Stimulated activated naive B cell treated with anti-CD40 and anti-IgM and Interleukin-4, amounts not matched to agents 10 μg/mL and 1 μg/mL and 100 μg/mL, for 72 hours (primary cell): ENCODE measurements at regions not wholly inside any gene's neighbourhood (a gene's known extent, or its start where the extent isn't known, plus 50 kb on each side); places are given as distances from the start of the nearest gene placed in this dataset.

ENCODE experiments used
- ATAC-seq, 2 donors: fragments of 150-1000 bp; cut with Tn5 transposase; replicated peaks; 2 replicates each; pipeline ENCODE4 v1.10.0; 2021; ENCODE audit warnings: moderate library complexity in 1 of 2
- DNase-seq: peaks from one replicate; pipeline ENCODE4 v3.0.0; 2021
- H3K27ac Mint-ChIP-seq: one replicate; pipeline ENCODE4 v1.8.0; 2022; ENCODE audit warnings: mild to moderate bottlenecking, mixed read lengths
- H3K27me3 Mint-ChIP-seq, 2 donors: one replicate each; pipeline ENCODE4 v1.8.0; 2022; ENCODE audit warnings: mixed read lengths in 2 of 2
- H3K36me3 Mint-ChIP-seq, 2 donors: one replicate each; pipeline ENCODE4 v1.8.0; 2022; ENCODE audit warnings: mixed read lengths in 2 of 2, mild to moderate bottlenecking in 1 of 2
- H3K4me1 Mint-ChIP-seq, 2 donors: one replicate each; pipeline ENCODE4 v1.8.0; 2022; ENCODE audit warnings: mixed read lengths in 2 of 2, mild to moderate bottlenecking in 1 of 2
- H3K4me3 Mint-ChIP-seq, 2 donors: one replicate each; pipeline ENCODE4 v1.8.0; 2022; ENCODE audit warnings: mild to moderate bottlenecking in 2 of 2, mixed read lengths in 2 of 2, moderate library complexity in 1 of 2
- H3K9me3 Mint-ChIP-seq, 2 donors: one replicate each; pipeline ENCODE4 v1.8.0; 2022; ENCODE audit warnings: mixed read lengths in 2 of 2, mild to moderate bottlenecking in 1 of 2

DNA sequence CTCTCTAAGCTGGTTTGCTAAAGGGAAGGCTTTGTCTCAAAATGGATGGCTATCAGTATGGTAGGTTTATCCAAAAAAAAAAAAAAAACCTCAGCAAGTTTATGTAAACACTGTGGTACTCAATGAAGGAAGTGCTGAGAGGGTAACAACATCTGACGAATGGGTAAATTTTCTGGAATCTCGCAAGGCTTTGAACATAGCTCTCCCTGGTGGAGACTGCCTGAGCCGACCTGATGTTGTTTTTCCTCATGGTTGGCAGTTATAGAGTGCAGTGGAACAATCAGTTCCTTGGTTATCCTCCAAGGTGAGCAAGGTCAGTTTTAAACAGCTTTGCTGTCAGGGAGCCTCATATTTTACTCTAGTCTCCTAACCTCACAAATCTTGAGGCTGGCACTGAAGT, 94.6 kb downstream of the ZPLD1 start:
- Mint-ChIP-seq H3K27ac (no peak overlapping the region), H3K4me1 (peaks cover 4 to 5% of the 10 kb centered on the region in 2 donors), H3K9me3 (no peaks in the 10 kb centered on the region), H3K4me3 (no peak overlapping the region), H3K27me3 (peaks cover 6 to 10% of the 10 kb centered on the region in 2 donors), H3K36me3 (no peaks in the 10 kb centered on the region)
- no peak for DNase-seq
- no peak for ATAC-seq

DNA sequence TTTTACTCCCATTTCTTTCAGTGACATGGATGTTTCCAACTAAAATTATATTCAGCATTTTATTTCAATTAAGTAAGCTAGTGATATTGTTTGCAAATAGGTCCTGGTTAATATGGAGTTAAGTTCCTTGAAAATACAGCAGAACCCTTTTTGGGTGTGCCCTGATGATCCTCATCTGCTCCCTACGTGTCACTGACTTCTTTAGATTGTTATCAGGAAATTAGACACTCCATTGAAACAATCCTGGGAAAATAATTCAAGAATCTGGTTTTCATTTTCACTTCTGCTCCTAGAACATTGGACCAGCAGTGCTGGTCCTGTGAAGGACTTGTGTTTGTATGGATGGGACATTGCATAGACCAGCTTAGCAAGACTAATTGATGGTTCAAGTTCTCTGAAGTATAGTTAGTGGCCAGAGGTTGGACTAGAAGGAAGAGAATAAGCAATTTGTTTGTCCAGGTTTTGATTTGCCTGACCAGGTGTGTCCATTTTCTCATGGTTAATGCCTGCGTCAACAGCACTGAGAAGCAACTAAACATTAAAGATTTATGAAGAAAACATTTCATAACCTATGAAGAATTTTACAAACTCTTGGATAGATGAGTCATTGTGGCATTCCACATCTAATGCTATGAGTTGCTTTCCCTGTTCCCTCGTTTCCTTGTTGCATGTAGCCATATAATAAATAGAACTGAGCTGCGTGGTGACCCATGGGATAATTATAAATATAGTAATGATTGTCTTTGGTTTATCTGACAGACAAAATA, 95.8 kb downstream of the ZPLD1 start:
- no peak for ATAC-seq
- peaks cover 6 to 10% of the 10 kb centered on the region in 2 donors for H3K27me3 Mint-ChIP-seq
- H3K27ac Mint-ChIP-seq = no peak overlapping the region
- no peaks in the 10 kb centered on the region for H3K9me3 Mint-ChIP-seq
- H3K36me3 Mint-ChIP-seq = no peaks in the 10 kb centered on the region
- H3K4me3 Mint-ChIP-seq = no peak overlapping the region
- DNase-seq = no peak
- peaks cover 4 to 5% of the 10 kb centered on the region in 2 donors for H3K4me1 Mint-ChIP-seq

DNA sequence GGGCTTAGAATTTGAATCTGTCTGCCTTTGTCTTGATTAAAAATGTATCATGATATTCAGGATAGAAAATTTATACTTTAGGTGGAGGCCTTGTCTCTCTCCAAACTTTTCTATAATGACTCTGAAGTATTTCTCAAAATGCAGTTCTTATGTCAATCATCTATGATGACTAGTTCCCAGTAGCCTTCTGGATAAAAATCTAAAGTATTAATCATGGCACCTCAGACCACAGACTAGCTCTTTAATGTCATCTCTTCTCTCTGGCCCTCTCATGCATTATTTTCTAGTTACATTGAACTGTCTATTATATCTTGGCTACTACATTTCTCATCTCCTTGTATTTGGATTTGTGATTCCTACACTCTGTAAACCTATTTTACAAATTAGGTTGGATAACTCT, 96.9 kb downstream of the ZPLD1 start:
- Mint-ChIP-seq H3K36me3 (no peaks in the 10 kb centered on the region), H3K4me3 (no peak overlapping the region), H3K27me3 (peaks cover 6 to 10% of the 10 kb centered on the region in 2 donors), H3K9me3 (no peaks in the 10 kb centered on the region), H3K4me1 (no peaks in the 10 kb centered on the region), H3K27ac (no peak overlapping the region)
- no peak for ATAC-seq
- DNase-seq = no peak

DNA sequence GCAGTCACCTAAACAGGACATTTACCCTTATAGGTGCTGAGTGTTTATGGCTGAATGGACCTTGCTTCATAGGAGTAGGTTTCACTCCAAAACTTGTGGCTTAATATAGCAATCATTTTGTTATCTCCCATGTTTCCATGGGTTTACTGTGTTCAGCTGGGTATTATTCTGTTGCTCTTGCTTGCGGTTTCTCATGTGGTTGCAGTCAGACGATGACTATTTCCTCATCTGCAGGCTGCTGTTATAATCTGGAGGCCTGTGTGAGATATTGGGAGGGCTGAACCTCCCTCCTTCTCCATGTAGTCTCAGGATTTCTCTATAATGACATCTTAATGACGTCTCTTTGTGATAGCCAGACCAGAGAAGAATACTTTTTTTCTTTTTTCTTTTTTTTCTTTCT, 98.1 kb downstream of the ZPLD1 start:
- Mint-ChIP-seq H3K36me3 (no peaks in the 10 kb centered on the region), H3K27ac (no peak overlapping the region), H3K9me3 (no peaks in the 10 kb centered on the region), H3K4me3 (no peak overlapping the region), H3K4me1 (no peaks in the 10 kb centered on the region), H3K27me3 (peaks cover 6 to 10% of the 10 kb centered on the region in 2 donors)
- no peak for DNase-seq
- ATAC-seq = peak in 1 of 2 donors; percentile 50

DNA sequence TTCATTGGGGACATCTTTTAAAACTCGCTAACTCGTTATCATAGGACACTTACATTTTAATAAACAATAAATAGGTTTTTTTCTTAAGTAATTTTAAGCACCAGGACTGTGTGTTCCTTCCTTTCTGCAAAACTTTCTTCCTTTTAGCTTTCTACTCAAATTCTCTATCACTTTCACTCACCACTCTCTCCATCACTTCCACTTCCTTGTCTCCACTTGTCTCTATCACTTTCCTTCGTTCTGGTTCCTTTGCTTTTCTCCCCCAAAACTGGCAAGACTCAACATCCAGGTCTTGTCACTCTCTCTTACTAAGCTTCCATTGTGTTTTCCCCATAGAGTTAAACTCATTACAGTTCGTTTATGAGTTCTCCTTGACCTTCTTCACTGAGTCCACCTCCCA, 99.0 kb downstream of the ZPLD1 start:
- Mint-ChIP-seq H3K9me3 (no peaks in the 10 kb centered on the region), H3K4me1 (no peaks in the 10 kb centered on the region)

DNA sequence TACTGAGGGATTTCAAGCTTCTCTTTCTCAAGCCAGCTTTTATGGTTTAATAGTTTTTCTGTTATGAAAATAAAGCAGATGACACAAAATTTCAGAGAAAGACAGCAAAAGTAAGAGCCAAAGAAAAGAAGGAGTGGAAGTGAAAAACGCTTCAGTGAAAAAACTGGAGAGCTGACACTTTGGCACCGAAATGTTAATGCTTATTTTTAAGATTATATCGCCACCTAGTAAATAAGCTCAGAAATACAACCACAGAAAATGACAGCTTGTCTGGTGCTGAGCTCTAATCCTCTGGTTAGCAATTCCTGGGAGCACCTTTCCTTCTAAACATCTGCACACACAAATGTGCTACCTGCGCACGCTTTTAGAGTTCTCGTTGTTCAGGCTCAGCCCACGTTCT, 101.6 kb downstream of the ZPLD1 start:
- no peaks in the 10 kb centered on the region for H3K4me1 Mint-ChIP-seq
- no peak overlapping the region for H3K4me3 Mint-ChIP-seq
- H3K27me3 Mint-ChIP-seq = peaks cover 11 to 17% of the 10 kb centered on the region in 2 donors
- DNase-seq (no peak), ATAC-seq (peak; percentile 52 to 55)
- H3K9me3 Mint-ChIP-seq = no peaks in the 10 kb centered on the region
- no peak overlapping the region for H3K27ac Mint-ChIP-seq
- H3K36me3 Mint-ChIP-seq = no peaks in the 10 kb centered on the region

More for the DNA sequence above, 99.0 kb downstream of the ZPLD1 start:
- peaks cover 6 to 10% of the 10 kb centered on the region in 2 donors for H3K27me3 Mint-ChIP-seq
- H3K36me3 Mint-ChIP-seq = no peaks in the 10 kb centered on the region
- no peak overlapping the region for H3K27ac Mint-ChIP-seq
- H3K4me3 Mint-ChIP-seq = no peak overlapping the region
- no peak for DNase-seq
- ATAC-seq = no peak

DNA sequence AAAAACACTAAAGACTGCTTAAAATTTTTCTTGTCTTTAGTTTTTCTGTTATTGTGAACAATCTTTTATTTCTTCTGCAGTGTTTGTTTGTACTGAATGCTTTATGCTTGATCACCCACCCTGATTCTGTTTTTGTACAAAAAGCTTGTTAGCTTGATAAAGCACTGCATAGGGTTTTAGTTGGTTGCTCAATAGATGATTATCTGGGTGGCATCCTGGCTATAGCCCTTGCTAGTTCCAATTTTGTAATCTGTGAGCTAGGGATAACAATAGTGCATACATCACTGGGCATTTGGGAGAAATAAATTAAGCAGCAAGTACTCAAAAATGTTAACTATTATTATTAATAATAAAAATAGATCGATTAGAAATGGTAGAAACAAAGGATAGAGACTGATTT, 102.3 kb downstream of the ZPLD1 start:
- H3K9me3 Mint-ChIP-seq = no peaks in the 10 kb centered on the region
- no peak for ATAC-seq
- no peak overlapping the region for H3K4me3 Mint-ChIP-seq
- no peak overlapping the region for H3K27ac Mint-ChIP-seq
- no peaks in the 10 kb centered on the region for H3K4me1 Mint-ChIP-seq
- H3K27me3 Mint-ChIP-seq = peaks cover 15 to 16% of the 10 kb centered on the region in 2 donors
- no peaks in the 10 kb centered on the region for H3K36me3 Mint-ChIP-seq
- DNase-seq = no peak

DNA sequence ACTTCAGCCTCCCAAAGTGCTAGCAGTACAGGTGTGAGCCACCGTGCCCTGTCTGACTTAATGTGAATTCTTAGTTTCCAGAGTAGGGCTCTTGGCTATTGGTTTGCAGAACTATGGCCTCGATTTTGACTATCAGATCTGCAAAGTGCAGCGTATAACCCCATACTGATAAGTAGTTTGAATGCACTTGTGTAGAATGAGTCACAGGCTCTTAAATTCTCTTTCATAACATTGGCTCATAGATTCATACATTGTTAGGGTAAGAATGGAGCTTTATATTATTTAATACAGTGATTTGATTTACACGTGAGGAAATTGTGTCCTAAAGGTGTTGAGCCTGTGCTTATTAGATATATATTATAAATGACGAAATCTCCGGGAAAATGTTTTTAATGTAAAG, 109.9 kb downstream of the ZPLD1 start:
- no peak for ATAC-seq
- Mint-ChIP-seq H3K27ac (no peak overlapping the region), H3K9me3 (no peaks in the 10 kb centered on the region), H3K36me3 (no peaks in the 10 kb centered on the region), H3K27me3 (peaks cover 20 to 24% of the 10 kb centered on the region in 2 donors), H3K4me3 (no peak overlapping the region), H3K4me1 (no peaks in the 10 kb centered on the region)
- no peak for DNase-seq

DNA sequence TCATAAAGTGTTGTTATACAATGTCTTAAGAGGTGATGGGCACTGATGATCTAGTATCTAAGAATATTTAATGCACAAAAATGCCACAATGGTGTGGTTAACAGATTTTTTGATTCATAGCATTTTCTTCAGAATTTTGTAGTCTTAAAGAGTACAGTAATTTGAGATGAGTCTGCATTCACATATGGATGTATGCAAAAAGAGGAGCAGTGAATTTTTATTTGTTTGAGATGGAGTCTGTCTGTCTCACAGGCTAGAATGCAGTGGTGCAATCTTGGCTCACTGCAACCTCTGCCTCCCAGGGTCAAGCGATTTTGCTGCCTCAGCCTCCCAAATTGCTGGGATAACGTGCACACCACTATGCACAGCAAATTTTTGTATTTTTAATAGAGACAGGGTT, 110.5 kb downstream of the ZPLD1 start:
- H3K4me1 Mint-ChIP-seq = no peaks in the 10 kb centered on the region
- peaks cover 16 to 24% of the 10 kb centered on the region in 2 donors for H3K27me3 Mint-ChIP-seq
- no peak for DNase-seq
- no peak for ATAC-seq
- no peak overlapping the region for H3K27ac Mint-ChIP-seq
- H3K36me3 Mint-ChIP-seq = no peaks in the 10 kb centered on the region
- no peaks in the 10 kb centered on the region for H3K9me3 Mint-ChIP-seq
- no peak overlapping the region for H3K4me3 Mint-ChIP-seq

DNA sequence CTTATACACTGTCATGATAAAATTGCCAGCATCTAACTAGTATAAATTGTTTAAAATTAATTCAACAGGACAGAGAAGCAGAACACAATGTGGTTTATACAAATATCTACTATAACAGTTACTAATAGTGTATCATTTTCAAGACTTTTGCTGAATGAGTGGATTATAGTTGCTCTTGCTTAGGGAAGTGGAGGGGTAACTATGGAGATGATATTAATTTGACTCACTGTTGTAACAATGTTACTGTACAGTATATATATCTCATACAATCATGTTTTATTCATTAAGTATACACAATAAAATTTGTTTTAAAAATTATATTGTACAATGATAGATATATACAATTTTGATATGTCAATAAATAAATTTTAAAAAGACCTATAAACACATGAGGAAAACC, 119.1 kb downstream of the ZPLD1 start:
- H3K4me1 Mint-ChIP-seq = no peaks in the 10 kb centered on the region
- peaks cover 13 to 22% of the 10 kb centered on the region in 2 donors for H3K27me3 Mint-ChIP-seq
- H3K9me3 Mint-ChIP-seq = no peaks in the 10 kb centered on the region
- ATAC-seq = no peak
- no peaks in the 10 kb centered on the region for H3K36me3 Mint-ChIP-seq
- no peak overlapping the region for H3K4me3 Mint-ChIP-seq
- no peak overlapping the region for H3K27ac Mint-ChIP-seq
- no peak for DNase-seq

DNA sequence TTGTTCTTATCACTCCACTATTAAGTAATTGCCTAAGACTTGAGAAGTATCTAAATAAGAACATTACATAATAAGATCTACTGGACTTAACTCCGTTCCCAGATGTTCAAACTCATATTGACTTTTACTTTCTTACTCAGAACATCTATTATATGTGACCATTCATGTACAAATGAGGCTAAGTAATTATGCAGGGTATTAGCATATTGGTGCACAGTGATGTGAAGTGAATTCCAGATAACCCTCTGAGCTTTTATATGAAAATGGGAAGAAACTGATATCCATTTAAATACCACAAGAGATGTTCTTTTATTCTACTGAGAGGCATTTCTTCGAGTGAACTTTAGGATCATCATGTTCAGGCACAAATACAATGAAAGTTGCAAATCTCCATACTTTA, 135.7 kb downstream of the ZPLD1 start:
- Mint-ChIP-seq H3K27ac (no peak overlapping the region), H3K9me3 (peaks cover 1% of the 10 kb centered on the region in 2 donors), H3K4me1 (no peaks in the 10 kb centered on the region), H3K27me3 (peaks cover 6 to 11% of the 10 kb centered on the region in 2 donors), H3K36me3 (peaks cover 0 to 1% of the 10 kb centered on the region in 2 donors), H3K4me3 (no peak overlapping the region)
- DNase-seq (no peak), ATAC-seq (no peak)

DNA sequence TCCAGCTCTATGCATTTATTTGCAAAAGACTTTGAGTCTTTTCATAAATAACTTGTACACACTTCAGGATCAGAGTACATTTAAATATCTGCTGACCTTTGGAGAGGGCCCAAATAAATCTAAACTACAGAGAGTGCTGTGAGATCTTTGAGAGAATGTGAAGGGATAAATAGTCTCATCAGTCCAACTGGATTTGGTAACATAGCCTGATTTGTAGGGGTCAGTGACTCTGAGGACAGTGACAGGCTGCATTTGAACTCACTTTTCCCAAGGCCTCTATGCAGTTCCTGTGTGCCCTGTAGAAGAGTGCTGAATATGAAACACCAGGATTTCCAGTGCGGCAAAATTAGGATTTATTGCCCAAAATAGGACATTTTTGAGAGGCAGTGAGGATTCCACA, 136.2 kb downstream of the ZPLD1 start:
- no peak for DNase-seq
- no peak overlapping the region for H3K4me3 Mint-ChIP-seq

DNA sequence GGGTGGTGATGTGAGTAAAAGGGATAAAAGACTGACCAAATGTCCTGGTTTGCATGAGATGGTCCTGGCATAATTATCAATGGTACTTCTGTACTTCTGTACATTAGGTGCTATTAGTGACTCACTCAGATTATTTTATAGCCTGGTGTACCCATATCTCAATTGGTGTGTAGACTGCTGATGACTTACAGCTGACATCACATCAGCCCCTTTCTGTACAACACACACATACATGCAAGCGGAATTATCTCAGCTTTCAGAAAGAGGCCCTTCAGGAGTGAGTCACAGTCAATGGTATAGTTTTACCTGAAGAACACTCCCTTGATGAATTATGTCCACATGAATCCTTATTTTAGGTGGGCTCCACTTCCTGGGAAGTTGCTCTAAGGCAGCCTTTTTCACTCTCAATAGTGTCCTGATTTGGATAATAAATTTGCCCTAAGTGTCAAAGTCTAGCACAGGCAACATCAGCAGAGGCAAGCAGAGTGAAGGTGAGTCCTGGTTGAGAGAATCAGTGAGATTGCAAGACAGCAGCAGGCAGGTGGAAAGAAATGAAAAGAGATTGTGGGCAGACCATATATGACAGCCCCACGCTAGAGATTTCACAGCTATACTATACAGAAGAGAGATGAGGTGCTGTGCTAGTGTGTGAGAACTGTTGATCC, 137.0 kb downstream of the ZPLD1 start:
- Mint-ChIP-seq H3K27me3 (peaks cover 0 to 9% of the 10 kb centered on the region in 2 donors), H3K27ac (no peak overlapping the region), H3K36me3 (no peaks in the 10 kb centered on the region), H3K4me1 (no peaks in the 10 kb centered on the region), H3K4me3 (no peak overlapping the region), H3K9me3 (peaks cover 0 to 1% of the 10 kb centered on the region in 2 donors)
- DNase-seq = no peak
- ATAC-seq = peak in 1 of 2 donors; percentile 12

More for the DNA sequence above, 136.2 kb downstream of the ZPLD1 start:
- H3K27ac Mint-ChIP-seq = no peak overlapping the region
- no peaks in the 10 kb centered on the region for H3K4me1 Mint-ChIP-seq
- peaks cover 4 to 9% of the 10 kb centered on the region in 2 donors for H3K27me3 Mint-ChIP-seq
- peaks cover 0 to 1% of the 10 kb centered on the region in 2 donors for H3K9me3 Mint-ChIP-seq
- no peak for ATAC-seq
- no peaks in the 10 kb centered on the region for H3K36me3 Mint-ChIP-seq

DNA sequence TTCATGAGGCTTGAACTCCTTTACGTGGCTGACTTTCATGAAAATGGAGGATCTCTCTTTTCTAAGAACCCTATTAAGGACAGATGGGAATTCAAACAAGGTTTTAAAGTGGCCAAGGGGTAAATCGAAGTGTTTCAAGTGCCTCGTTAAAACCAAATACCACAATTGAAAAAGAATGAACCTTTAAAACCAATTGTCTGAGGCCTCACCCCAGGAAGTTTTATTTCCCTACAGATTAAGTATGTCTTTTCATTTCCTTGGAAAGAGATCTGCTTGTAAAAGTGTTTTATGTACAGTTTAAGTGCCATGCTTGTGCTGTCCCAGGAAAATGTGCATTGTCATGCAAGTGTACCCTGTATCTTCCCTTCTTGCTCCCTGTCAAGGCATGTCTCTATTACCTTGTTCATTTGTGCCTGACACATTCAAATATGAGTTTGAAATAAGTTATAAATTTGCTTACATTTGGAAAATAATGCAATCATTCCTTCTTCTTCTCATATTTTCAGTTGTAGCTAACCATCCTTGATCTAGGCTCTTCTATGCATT, 138.7 kb downstream of the ZPLD1 start:
- H3K27me3 Mint-ChIP-seq = peaks cover 0 to 5% of the 10 kb centered on the region in 2 donors
- no peak overlapping the region for H3K27ac Mint-ChIP-seq
- no peaks in the 10 kb centered on the region for H3K36me3 Mint-ChIP-seq
- H3K4me3 Mint-ChIP-seq = no peak overlapping the region
- ATAC-seq (no peak), DNase-seq (no peak)
- no peaks in the 10 kb centered on the region for H3K9me3 Mint-ChIP-seq
- H3K4me1 Mint-ChIP-seq = no peaks in the 10 kb centered on the region

DNA sequence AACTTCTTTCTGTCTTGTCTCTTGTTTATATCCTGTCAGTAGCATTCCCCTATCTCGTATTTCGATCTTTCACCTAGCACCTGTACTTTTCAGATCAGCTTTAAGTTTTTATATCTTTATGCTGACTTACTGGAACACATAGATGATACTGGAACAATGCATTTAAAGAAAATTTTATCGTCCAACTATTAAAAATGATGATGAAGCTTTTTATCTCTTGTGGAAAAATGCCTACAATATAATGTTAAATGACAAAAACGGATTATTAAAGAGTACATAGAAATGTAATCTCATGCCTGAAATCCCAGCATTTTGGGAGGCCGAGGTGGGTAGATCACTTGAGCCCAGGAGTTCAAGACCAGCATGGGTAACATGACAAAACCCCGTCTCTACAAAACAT, 139.5 kb downstream of the ZPLD1 start:
- H3K9me3 Mint-ChIP-seq = no peaks in the 10 kb centered on the region
- ATAC-seq (no peak), DNase-seq (no peak)
- H3K27ac Mint-ChIP-seq = no peak overlapping the region
- H3K36me3 Mint-ChIP-seq = no peaks in the 10 kb centered on the region
- no peaks in the 10 kb centered on the region for H3K4me1 Mint-ChIP-seq
- no peak overlapping the region for H3K4me3 Mint-ChIP-seq
- peaks cover 0 to 5% of the 10 kb centered on the region in 2 donors for H3K27me3 Mint-ChIP-seq
